HFF-Myc (cell line): ENCODE measurements at regions not wholly inside any gene's neighbourhood (a gene's known extent, or its start where the extent isn't known, plus 50 kb on each side); places are given as distances from the start of the nearest gene placed in this dataset.

Experiments
- DNase-seq: peaks from one replicate; pipeline ENCODE4 v3.0.0-alpha.2; 2011; ENCODE audit warnings: low read depth; ENCODE audit errors: extremely low read depth
- H3K4me3 ChIP-seq: replicated peaks from 2 replicates; pipeline ENCODE4 v1.5.1; 2011; ENCODE audit warnings: low read depth, mild to moderate bottlenecking, control low read depth, low read length
- TF ChIP-seq, protein P1 (sequence below): IDR thresholded peaks from 2 replicates; pipeline ENCODE4 v1.5.1; 2012; ENCODE audit warnings: mild to moderate bottlenecking, low read depth, low read length, control low read depth; ENCODE audit errors: missing control alignments

DNA sequence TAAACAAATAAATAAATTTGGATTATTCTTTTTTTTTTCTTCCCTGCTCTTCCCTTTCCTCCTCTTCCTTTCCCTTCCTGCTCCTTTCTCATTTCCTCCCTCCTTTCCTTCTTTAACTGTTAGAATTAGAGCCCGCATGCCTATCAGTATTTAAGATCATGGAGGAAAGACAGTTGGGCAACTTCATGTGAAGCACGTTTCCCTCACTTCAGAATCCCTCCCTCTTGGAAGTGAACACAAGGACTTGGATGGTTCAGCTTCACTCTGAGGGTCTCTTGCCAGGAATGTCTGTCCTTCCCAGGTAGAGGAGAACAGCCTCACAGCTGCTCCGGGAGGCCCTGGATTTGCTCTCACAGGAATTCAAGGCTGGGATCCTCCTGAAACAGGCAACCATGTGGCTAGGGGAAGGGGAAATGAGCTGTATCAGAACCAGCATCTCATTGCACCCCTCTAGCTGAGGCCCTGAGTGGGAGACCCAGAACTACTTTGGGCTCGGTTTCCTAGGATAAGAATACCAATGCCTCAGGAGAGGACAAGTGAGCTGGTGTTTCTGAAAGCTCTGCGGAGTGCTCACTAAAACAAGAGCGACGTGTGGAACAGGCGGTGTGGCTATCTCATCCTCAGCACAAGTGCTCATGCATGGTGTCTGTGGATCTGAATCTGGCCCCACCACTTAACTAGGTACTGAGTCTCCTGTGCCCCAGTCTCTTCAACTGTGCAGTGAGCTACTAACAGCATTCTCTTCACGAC, 230.5 kb downstream of the MYCN start:
- no peak overlapping the region for H3K4me3 ChIP-seq
- TF ChIP-seq, protein P1, sequence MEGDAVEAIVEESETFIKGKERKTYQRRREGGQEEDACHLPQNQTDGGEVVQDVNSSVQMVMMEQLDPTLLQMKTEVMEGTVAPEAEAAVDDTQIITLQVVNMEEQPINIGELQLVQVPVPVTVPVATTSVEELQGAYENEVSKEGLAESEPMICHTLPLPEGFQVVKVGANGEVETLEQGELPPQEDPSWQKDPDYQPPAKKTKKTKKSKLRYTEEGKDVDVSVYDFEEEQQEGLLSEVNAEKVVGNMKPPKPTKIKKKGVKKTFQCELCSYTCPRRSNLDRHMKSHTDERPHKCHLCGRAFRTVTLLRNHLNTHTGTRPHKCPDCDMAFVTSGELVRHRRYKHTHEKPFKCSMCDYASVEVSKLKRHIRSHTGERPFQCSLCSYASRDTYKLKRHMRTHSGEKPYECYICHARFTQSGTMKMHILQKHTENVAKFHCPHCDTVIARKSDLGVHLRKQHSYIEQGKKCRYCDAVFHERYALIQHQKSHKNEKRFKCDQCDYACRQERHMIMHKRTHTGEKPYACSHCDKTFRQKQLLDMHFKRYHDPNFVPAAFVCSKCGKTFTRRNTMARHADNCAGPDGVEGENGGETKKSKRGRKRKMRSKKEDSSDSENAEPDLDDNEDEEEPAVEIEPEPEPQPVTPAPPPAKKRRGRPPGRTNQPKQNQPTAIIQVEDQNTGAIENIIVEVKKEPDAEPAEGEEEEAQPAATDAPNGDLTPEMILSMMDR: no peak
- DNase-seq: no peak

DNA sequence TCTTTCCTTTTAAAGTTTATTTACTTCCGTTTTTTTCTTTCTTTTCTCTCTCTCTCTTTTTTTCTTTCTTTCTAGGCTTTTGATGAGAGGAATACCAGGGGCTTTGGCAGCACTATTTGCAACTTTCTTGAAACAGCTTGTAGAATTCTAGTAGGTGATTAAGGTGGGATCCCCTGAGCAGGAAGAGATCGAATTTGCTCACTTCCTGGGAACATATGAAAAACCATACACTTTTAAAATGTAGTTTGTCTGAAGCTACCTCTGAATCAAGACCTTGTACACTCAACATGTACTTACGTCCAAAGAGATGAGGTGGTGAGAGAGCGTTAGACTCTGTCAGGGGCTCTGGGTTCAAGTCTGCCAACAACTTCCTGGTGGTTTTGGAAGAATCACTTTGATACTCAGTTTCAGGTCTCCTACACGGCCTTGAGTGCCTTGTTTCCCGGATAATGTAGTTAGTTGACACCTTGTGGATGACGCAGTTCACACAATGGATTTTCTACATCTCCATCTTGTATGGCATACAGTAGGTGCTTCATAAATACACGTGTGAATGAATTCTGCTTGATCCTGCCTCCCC, 229.1 kb downstream of the MYCN start:
- DNase-seq: no peak
- no peak overlapping the region for H3K4me3 ChIP-seq
- TF ChIP-seq, protein P1: no peak

DNA sequence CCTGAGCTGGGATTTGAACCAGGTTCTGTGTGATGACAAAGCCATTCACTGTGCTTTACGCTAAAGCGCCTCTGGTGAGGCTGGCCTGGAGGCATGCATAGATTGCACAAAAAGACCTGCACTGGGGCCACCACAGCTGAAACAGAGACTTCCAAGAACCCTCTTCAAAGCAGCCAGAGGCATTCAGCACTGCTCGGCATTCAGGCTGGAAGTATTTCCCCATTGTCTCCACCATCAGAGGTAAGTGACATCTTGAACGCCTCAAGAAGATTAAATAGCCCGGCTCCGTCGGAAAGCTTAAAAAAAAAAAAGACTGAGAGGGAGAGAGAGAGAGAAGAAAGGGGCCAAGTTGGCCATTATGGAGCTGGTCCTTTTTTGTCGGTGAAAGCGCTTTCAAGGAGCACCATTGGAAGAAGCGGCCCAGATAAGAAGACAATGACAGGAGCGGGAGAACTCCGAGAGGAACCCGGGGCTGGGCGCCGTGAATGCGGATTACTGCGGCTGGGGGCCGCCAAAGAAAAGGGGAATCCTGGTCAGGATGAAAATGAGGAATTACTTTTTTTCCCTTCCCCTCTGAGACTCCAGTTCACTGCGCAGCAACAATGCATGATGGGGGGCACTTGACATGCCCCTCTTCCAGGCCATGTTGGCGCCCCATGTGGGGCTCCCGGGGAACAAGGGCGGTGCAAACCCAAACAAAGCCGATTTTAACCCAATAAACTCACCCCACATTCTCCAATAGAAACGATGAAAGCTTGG, 228.3 kb downstream of the MYCN start:
- no peak overlapping the region for H3K4me3 ChIP-seq
- TF ChIP-seq, protein P1: no peak
- no peak for DNase-seq

DNA sequence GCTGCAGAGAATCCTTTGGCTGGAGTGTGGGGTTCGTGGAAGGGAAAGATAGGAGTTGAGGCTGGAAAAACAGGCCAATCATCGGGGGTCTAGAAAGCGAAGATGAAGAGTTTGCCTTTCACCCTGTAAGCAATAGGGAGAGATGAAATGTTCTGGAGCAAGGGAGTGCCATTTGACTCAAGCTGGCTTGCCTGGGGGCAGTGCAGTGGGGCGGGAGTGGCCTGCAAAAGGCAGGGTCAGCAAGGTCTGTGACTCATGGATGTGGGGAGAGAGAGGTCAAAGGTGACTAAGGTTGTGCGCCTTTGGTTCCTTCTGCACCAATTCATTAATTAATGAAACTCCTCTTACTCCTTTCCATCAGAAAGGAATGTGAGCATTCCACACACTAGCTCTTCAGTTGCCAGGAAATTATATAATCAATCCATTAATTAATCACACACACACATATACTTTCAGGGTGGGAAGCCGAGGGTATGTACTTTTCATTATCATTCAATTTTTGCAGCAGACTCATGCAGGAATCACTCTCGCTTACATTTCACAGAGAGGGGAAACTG, 227.6 kb downstream of the MYCN start:
- no peak overlapping the region for H3K4me3 ChIP-seq
- TF ChIP-seq, protein P1: no peak
- DNase-seq: no peak

DNA sequence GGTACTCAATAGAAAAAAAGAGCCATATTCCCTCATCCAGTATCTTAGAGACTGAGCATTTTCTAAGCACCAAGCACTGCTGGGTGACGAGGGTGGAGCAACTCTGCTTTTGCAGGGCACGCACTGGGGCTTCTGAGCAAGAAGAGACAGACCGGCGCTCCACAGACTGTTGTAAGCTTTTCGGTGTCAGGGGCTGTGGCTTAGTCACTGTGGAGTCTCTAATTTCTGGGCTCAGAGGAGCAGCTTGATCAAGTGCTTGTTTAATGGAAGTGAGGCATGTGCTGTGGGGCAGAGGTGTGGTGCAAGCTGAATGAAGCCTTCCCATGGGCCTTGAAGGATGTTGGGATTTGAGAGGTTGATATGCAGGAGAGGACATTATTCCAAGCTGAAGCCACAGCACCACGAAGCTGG, 227.1 kb downstream of the MYCN start:
- H3K4me3 ChIP-seq: no peak overlapping the region
- DNase-seq: no peak
- TF ChIP-seq, protein P1: no peak

DNA sequence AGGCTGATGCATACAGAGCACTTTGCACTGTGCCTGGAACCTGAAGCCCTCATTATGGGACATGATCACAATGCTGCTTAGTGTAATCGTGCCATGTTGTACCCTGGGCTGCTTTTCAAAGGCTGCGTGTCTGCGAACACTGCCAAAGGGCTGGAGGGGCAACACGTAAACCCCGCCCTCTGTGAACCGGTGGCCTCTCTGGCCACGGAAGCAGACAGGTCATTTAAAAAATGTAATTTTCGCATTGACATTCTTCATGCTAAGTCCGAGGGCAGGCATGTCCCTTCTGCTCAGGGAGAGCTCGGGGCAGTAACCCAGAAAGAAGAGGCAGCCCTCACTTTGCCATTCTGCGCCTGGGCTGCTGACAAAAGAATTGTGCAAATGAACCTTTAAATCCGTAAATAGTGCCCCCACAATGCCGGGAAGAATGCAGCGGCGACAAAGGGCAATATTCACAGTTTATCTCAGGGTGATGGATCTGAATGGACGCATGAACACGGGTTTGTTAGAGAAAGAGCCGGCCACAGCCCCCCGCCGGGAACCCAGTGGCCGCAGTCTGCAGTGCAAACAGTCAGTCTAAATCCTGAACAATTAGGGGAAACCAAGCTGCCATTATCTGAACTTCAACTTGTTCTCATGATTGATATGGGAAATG, 226.1 kb downstream of the MYCN start:
- TF ChIP-seq, protein P1: no peak
- no peak for DNase-seq
- no peak overlapping the region for H3K4me3 ChIP-seq
